ENCODE measurements at regions not wholly inside any gene's neighbourhood (a gene's known extent, or its start where the extent isn't known, plus 50 kb on each side); places are given as distances from the start of the nearest gene placed in this dataset.

DNA sequence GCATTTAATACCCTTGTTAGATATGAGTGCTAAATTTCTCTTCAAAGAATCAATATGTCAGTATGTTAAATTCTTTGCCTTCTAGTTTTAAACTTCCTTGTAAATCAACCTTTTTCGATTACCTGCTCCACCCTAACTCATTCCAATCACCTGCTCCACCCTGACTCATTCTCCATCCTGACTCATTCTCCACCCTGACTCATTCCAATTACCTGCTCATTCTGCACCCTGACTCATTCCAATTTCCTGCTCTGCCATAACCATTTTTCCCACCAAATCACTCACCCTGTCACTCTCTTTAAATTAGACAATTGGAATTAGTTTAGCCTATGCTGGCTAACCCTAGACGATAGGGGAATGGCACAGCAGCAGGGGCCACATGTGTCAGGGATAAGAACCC, 519.5 kb upstream of the LRRC4C start:
- no peak for DNase-seq (ENCODE audit: low spot score)

DNA sequence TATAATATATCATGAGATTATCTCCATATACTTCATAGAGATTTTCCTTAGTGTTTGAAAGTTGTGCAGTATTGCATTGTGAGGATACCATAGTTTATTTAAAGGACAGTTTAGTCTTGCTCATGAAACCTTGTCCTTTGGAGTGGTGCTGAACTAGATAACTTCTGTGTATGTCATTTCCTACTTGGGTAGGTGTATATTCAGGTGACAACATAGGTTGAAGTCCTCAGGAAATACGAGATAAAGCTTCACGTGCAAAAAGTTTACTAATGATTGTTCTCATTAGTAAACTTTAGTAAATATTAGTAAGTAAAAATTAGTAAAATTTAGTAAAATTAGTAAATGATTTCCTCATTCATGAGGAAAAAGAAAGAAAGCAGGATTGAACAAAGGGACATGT, 521.3 kb upstream of the LRRC4C start:
- no peak for DNase-seq (ENCODE audit: low spot score)

DNA sequence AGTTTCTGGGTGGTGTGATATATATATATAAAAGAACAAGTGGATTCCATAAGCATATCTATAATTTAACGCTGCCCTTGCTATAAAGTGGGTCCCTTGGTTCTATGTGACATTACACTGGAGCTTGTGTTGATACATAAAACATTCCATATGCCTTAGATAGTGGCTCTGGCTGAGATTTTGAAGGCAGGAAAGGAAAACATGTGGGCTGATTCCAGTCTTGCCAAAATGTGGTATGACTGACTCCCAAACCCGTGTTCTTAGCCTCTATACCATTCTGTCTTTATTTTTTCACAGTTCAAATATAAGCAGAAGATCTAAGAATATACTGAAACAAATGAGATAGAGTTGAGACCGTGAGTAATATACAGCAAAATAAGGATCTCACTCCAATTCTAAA, 522.8 kb upstream of the LRRC4C start:
- no peak for DNase-seq (ENCODE audit: low spot score)

DNA sequence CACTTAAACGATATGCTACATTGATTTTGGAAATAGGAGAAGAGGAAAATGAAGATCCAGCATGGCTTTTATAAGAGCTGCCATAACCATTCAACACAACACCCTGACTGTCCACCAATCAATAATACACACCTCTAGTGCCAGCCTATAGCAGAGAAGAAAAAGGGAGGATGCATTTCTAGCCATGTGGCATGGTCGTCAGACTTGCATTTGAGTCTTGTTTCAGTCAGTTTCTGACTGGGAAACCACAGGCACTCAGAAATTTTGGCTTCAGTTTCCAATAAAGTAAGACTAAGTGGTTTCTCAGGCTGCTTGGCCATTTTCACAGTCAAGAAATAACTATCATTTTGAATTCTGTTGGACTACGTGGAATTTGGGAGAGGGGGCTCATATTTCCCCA, 523.5 kb upstream of the LRRC4C start:
- DNase-seq (ENCODE audit: low spot score), result no peak

DNA sequence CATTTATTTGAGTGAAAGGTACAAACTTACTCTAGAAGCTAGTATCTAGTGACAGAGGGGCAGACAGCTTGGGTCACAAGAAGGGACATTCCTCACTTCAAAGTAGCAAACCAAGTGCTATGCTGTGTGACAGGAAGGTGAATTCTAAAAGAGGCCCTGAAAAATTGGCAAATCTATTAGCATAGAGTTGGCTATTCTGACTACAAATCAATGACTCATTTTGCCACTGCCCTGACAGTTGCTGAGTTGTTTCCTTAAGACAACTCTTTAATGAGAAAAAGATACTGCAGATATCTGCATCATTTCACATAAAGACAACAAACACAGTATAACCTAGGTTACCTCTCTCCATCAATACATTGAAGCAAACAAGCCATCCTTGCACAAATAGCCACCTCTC, 524.0 kb upstream of the LRRC4C start:
- DNase-seq (ENCODE audit: low spot score), result no peak

DNA sequence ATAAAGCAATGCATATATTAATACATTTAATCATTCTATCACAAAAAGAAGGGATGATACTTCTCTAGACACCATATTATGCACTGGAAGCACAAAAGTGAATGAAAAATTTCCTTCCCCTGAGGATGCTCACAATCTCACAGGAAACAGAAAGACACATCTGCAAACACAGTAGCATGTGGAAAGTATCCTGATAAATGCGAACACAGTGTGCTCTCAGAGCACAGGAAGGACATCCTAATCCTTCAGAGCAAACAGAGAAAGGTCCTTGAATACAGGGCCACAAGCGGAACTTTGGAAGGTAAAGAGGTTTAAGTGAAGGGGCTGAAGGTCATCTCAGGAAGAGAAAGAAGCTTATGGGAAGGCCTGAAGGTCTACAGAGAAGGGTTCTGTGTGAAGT, 524.6 kb upstream of the LRRC4C start:
- DNase-seq (ENCODE audit: low spot score), result no peak

DNA sequence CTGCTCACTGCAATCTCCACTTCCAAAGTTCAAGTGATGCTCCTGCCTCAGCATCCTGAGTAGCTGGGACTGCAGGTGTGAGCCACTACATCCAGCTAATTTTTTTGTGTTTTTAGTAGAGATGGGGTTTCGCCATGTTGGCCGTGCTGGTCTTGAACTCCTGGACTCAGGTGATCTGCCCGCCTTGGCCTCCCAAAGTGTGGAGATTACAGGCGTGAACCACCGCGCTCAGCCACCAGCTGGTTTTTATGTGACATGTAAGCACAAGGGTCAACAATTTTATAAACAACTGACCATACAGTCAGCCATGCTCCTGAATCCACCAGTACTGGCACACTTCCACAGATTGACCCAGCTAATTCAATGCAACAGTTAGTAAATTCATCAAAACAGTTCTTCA, 526.3 kb upstream of the LRRC4C start:
- DNase-seq (ENCODE audit: low spot score), result no peak

DNA sequence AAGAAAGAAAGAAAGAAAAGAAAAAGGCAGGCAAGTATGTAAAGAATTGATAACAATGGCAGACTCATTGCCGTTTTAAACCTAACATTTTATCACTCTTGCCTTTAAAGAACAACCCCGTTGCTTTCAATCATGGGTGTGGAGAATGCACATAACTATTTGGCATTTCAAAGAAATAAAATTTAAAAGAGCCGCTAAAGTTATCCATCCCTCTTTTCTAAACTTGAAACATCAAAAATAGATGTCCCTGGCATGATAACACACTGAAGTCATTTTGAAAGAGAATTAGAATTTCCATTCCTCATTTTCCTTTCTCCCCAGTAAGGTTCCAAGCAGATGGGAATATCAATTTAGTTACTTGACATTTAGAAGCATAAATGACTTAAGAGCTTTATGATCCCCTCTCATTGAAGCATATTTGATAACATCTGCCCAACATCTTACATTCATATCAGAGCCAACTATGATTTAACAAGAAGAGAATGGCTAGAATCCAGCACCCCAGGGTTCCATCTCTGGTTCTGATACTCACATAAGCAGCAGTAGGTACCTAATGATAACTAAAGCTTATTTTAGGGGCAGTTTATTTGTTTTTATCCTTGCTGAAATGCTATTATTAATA, 529.6 kb upstream of the LRRC4C start:
- DNase-seq (ENCODE audit: low spot score), result no peak

DNA sequence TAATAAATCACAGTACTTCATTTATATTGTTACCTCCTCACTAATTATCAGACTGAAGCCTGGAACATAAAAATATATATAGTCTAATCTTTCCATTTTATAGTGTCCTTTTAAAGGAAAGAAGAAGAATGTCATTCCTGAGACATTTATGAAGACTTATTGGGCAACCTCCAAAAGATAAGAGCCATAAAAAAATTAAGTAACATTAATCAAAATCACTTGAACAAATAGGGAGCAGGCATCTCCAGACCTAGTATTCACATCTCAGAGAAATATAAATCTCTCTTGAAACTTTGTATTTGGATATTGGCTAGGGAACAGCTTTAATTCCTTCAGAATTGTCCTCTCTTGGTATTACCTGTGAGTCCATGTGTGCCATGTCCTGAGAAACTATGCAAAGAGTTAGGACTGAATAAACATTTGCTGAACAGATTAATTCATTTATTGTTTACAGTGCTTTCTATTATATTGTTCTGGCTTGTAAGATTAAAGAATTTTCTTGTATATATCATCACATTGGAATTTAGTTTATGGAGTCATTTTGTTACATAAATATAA, 530.5 kb upstream of the LRRC4C start:
- DNase-seq (ENCODE audit: low spot score), result no peak

DNA sequence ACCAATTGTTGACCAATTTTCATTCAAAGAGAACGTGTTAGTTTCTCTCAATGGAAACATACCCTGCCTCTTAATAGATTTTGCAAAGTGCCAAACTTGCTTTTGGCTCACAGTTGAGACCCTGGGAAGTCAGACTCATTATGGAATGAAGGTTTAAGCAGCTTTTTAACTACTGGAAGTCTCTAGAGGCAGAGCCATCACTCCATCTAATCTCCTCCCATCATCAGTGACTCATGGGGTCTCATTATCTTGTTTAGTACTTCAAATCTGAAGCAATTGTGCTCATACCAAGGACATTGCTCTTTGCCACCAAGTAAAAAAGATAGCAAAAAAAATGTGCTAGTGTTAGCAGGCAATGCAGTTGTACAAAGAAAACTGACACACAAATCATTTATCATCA, 537.1 kb upstream of the LRRC4C start:
- DNase-seq (ENCODE audit: low spot score), result no peak

DNA sequence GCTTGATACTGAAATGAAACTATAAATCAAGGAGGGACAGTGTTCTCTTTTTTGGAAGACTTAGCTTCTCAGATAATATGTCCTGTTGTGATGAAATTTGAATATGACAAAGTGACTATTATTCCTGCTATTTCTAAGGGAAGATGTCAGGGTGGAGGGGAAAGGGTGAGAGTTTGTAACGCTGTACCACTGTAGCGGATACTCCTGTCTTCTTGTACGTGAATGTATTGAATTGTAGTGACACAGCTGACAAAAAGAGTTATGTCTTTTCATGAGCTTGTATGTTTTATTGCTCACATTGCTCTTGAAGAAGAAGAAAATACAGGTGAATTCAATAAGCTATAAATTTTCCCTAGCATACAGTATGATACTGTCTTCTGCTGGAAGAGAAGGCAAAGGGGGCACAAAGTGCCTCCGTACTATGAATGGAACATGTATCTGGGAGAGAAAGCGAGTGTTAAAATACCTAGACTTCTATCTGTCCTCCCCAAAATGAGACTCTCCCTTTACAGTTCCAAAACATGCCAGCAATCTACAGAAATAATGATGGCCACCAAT, 538.5 kb upstream of the LRRC4C start:
- no peak for DNase-seq (ENCODE audit: low spot score)

DNA sequence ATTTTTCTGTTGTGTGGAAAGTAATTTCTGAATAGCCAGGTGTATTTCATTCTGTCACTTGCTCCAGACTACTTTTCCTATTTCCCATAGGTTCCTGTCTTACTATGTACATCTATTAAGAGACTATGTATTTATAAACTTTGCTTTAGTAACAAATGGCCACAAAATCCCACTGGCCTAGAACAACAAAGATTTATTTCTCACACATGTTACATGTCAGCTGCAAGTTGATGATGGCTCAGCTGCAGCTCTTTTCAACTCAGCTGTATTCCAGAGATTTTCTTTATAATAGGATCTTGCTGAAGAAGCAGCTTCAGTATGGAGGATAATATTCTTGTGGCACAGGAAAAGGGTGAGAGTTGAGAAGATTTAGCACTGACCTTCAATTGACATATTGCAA, 539.6 kb upstream of the LRRC4C start:
- no peak for DNase-seq (ENCODE audit: low spot score)

DNA sequence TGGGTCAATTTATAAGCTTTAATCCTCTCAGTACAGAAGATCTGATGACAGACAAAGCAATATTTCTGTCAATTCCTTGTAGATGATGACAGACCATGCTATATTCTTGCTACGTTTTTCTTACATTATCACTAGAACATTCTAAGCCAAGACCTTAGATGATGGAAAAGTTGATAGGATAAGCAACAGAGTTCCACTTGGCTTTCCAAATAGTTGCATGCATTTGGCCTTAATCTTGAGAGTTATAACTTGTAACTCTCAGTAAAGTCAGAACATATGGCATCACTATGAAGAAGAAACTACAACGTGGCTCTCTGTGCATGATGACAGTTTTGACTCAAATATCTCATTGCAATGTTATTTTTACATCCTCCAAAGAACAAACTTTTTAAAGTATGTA, 544.3 kb upstream of the LRRC4C start:
- no peak for DNase-seq (ENCODE audit: low spot score)

DNA sequence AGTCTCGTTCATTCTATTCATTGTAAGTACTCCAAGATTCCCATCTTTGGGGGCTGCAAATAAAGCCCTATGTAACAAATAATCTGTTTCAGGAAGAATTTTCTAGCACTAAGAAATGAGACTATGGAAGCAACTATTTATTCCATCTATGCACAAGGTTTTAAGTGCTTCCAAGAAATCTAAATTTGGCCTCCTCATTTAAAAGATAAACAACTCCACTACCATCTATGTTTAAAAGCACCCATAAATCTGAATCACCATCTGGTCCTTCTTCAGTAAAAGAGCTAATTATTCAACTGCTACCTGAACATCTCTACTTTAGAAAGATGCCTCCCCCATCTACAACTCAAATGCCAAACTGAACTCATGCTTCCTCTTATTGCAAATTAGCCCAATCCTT, 547.3 kb upstream of the LRRC4C start:
- DNase-seq (ENCODE audit: low spot score), result no peak

DNA sequence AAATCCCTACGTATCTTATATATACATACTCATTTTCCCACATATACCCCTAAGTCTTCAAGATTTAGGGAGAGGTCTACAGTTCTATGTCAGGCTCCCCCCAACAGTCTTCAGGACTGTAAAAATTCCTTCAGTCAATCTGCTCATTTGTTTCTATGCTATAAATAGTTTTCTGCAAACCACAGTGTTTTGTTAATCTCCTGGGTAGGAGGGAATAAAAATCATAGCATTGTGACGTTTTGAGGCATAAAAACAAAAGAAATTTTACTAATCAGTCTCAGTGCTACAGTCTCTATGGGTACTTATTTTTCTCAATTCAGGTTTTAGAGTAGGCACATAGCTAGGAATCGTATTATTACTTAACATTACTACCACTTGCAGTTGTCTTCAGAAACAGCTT, 552.8 kb upstream of the LRRC4C start:
- no peak for DNase-seq (ENCODE audit: low spot score)

DNA sequence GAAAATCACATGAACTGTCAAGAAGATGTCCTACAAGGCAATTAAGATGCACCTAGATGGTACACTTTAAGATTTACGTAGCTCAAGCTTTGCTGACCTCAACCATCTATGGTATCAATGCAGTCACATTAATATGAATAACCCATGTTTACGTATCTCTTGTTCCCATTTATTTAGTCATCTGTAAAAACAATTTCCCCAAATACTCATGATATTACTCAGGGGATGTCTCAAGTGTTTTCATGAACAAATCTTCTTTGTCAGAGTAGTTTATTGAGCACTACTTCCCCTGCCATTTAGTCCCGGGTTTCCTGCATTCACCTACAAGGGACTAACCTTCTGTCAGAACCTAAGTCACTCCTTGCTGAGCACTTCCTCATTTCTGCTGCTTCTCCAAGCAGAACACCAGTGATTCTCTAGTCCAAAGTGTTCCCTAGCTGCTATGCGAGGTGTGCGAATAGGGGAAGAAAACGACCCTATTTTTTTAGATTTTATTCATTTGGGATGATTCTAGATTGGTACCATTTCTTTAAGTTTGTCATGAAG, 554.3 kb upstream of the LRRC4C start:
- DNase-seq (ENCODE audit: low spot score), result no peak

DNA sequence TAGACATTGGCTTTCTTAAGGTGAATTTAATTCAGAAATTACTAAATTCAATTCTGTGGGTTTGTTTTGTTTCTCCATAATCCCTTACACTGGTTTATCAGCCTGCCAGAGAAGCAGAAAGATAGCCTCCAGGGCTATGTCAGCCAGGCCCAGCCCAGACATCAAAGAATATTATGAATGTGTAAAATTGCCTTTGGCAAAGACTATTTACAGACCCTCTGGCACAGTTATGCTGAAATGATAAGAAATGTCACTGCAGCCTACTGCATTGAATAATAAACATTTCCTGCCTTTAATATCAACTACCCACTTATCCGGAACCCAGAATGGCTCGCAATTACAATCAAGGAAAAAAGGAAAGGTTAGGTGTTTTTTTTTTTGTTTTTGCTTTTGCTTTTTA, 562.5 kb upstream of the LRRC4C start:
- DNase-seq (ENCODE audit: low spot score), result no peak

DNA sequence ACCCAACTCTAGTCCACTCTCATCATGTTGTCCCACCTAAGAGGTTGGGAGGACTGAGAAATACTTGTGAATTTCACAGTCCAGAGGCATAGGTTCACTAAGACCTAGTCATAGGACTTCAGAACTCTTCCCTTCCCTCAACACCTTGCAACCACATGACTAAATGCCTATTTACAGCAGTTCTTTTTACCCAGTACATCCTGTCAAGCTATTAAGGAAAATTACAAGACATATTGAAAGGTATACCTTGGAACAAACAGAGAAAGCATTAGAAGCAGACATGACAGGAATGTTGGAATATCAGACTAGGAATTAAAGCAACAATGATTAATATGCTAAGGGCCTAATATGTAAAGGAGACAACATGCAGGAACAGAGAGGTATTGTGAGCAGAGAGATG, 563.8 kb upstream of the LRRC4C start:
- no peak for DNase-seq (ENCODE audit: low spot score)

DNA sequence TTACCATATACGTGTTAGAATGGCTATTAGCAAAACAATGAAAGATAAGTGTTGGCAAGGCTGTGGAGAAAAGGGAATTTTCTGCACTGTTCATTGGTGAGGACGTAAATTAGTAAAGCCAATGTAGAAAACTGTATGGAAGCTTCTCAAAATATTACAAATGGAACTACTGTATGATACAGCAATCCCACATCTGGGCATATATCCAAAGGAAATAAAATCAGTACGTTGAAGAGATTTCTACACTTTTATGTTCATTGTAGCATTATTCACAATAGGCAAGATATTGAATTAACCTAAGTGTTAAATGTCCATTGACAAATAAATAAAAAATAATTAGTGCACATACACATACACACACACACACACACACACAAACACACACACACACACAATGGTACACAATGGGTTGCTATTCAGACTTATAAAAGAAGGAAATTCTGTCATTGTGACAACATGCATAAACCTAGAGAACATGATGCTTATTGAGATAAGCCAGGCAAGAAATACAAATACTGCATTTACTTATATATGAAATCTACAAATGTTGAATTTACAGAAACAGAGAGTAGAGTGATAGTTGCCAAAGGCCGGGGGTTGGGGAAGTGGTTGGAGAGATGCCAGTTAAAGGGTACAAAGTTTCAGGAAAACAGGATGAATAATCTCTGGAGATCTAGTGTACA, 565.8 kb upstream of the LRRC4C start:
- DNase-seq (ENCODE audit: low spot score), result no peak

DNA sequence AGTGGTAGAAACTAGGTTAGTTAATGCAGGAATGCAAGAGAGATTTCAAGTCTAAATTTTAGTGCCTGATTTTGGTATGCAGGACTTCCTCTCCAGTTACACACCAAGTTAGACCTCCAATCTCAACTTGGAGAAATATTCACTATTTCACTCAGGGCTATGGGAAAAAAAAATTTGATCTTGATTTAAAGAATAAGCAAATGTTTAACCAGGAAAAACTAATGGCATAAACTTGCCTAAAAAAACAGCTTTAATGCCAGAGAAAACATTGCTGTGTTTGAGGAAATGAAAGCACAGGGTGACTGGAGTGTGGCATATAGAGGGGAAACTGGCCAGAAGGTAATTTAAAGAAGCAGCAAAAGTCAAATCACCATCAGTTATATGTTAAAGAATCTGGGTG, 575.4 kb upstream of the LRRC4C start:
- no peak for DNase-seq (ENCODE audit: low spot score)

DNA sequence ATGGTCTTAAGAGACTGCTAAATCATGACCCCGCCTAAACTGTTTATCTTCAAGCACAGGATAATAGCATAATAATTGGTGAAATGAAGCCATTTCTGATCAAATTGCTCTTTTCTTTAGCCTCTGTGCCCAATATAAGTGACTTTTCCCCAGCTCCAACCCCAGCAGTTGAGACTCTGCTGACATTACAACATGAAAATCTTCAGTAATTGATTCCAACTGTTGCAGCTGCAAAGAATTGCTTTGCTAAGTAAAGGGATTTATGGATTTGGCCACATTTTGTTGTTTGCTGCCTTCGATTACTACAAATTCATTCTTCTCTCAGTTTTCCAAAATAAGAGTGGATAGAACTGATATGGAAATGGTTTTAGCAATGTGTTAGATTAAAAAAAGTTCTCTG, 576.7 kb upstream of the LRRC4C start:
- no peak for DNase-seq (ENCODE audit: low spot score)

DNA sequence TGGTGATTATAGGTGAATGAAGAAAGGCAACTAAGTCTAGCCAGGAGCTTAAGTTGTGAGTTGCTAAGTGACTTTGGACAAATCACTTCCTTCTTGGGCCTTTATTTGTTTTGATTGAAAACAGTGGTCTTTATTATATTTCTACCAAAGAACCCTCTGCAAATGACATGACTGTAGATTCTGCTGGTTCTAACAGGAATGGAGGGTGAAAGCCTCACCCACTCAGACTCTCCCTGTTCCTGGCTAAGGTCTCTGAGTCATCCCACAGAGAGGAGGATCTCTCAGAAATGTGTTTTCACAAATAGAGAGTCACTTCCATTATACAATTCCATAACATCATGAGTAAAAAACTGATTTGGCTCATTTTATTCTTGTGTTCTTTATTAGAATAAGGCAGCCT, 583.9 kb upstream of the LRRC4C start:
- DNase-seq (ENCODE audit: low spot score), result no peak
